ENCODE measurements at regions not wholly inside any gene's neighbourhood (a gene's known extent, or its start where the extent isn't known, plus 50 kb on each side); places are given as distances from the start of the nearest gene placed in this dataset.

DNA sequence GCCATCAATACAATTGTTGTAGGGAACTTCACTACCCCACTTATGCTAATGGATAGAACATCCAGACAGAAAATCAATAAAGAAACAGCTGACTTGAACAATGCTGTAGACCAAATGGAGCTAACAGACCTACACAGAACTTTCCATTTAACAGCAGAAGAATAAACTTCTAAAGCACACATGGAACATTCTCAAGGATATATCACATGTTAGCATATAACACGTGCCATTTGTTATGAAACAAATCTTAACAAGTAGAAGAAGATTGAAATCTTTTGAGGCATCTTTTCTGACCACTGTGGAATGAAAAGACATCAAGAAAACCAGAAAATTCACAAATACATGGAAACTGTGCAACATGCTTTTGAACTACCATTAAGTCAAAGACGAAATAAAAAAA is 62.5 kb upstream of the RNU6-8 start:
- H3K9me2 ChIP-seq (ENCODE audit: low read depth, low read length), result no peaks in the 10 kb centered on the region
- no peaks in the 10 kb centered on the region for H3K4me1 ChIP-seq (ENCODE audit: insufficient read depth, low read length, severe bottlenecking)
- no peaks in the 10 kb centered on the region for H4K20me1 ChIP-seq (ENCODE audit: insufficient read depth, low read length)
- no peak overlapping the region for H2AFZ ChIP-seq (ENCODE audit: low read length)
- H3K36me3 ChIP-seq (ENCODE audit: insufficient read depth, low read length), result no peaks in the 10 kb centered on the region
- no peak overlapping the region for H3K4me3 ChIP-seq (ENCODE audit: low read depth, low read length, poor library complexity, severe bottlenecking)
- no peaks in the 10 kb centered on the region for H3K27me3 ChIP-seq (ENCODE audit: insufficient read depth, low read length)
- no peak overlapping the region for H3K9ac ChIP-seq (ENCODE audit: low read length)
- H3K9me3 ChIP-seq (ENCODE audit: low read length), result 0 out of 2 replicates have a peak, but pooled peaks cover 3% of the 10 kb centered on the region
- no peak overlapping the region for H3K27ac ChIP-seq (ENCODE audit: low read depth, low read length, poor library complexity, severe bottlenecking)
- no peak overlapping the region for H3K4me2 ChIP-seq (ENCODE audit: low read length)
- no peaks in the 10 kb centered on the region for H3F3A ChIP-seq (ENCODE audit: insufficient read depth, low read length)
- TF ChIP-seq EZH2 (IDR thresholded peaks at IDR 0.05; ENCODE audit: borderline replicate concordance, low read length) (no peak), CTCF (IDR thresholded peaks at IDR 0.05; ENCODE audit: low read length) (no peak)
- H3K79me2 ChIP-seq (ENCODE audit: insufficient read depth, low read length), result no peaks in the 10 kb centered on the region

GRCh38 chr14:32277998-32278397 is 51.1 kb upstream of the AKAP6 start:
- Histone ChIP-seq H3K4me1 (ENCODE audit: insufficient read depth, low read length, severe bottlenecking) (no peaks in the 10 kb centered on the region), H3K9me2 (ENCODE audit: low read depth, low read length) (no peaks in the 10 kb centered on the region), H2AFZ (ENCODE audit: low read length) (no peak overlapping the region), H3F3A (ENCODE audit: insufficient read depth, low read length) (no peaks in the 10 kb centered on the region), H3K4me2 (ENCODE audit: low read length) (no peak overlapping the region), H3K9me3 (ENCODE audit: low read length) (no peaks in the 10 kb centered on the region), H3K27me3 (ENCODE audit: insufficient read depth, low read length) (no peaks in the 10 kb centered on the region), H4K20me1 (ENCODE audit: insufficient read depth, low read length) (no peaks in the 10 kb centered on the region), H3K9ac (ENCODE audit: low read length) (no peak overlapping the region), H3K4me3 (ENCODE audit: low read depth, low read length, poor library complexity, severe bottlenecking) (no peak overlapping the region), H3K27ac (ENCODE audit: low read depth, low read length, poor library complexity, severe bottlenecking) (no peak overlapping the region), H3K36me3 (ENCODE audit: insufficient read depth, low read length) (no peaks in the 10 kb centered on the region), H3K79me2 (ENCODE audit: insufficient read depth, low read length) (no peaks in the 10 kb centered on the region)
- TF ChIP-seq CTCF (IDR thresholded peaks at IDR 0.05; ENCODE audit: low read length) (no peak), EZH2 (IDR thresholded peaks at IDR 0.05; ENCODE audit: borderline replicate concordance, low read length) (no peak)

All from OCI-LY1 (cell line).